DOHH2 (cell line): ENCODE measurements at regions not wholly inside any gene's neighbourhood (a gene's known extent, or its start where the extent isn't known, plus 50 kb on each side); places are given as distances from the start of the nearest gene placed in this dataset.

Source experiments
- H3F3A ChIP-seq: fragments of 200-600 bp; sonication (generic), shearing (Covaris generic); 2 replicates; pipeline ENCODE4 v1.6.0; 2016; ENCODE audit warnings: antibody characterized with exemption, mild to moderate bottlenecking; ENCODE audit not compliant: control insufficient read depth, insufficient read depth
- H3K27ac ChIP-seq: fragments of 200-600 bp; sonication (generic); 2 replicates; pipeline ENCODE4 v1.5.1; 2014; ENCODE audit warnings: low read depth, mild to moderate bottlenecking, low read length, moderate library complexity
- H3K27me3 ChIP-seq: fragments of 200-600 bp; sonication (generic); 2 replicates; pipeline ENCODE4 v1.6.1; 2014; ENCODE audit warnings: mild to moderate bottlenecking, low read length, mixed read lengths; ENCODE audit not compliant: control insufficient read depth
- H3K36me3 ChIP-seq: fragments of 200-600 bp; sonication (generic); 2 replicates; pipeline ENCODE4 v1.6.1; 2014; ENCODE audit warnings: mild to moderate bottlenecking, low read length, moderate library complexity, mixed read lengths; ENCODE audit not compliant: control insufficient read depth
- H3K4me1 ChIP-seq: fragments of 200-600 bp; sonication (generic); 2 replicates; pipeline ENCODE4 v1.6.1; 2014; ENCODE audit warnings: mild to moderate bottlenecking, low read length, mixed read lengths; ENCODE audit not compliant: control insufficient read depth
- H3K4me2 ChIP-seq: fragments of 200-600 bp; sonication (generic); 2 replicates; pipeline ENCODE4 v1.6.0; 2014; ENCODE audit warnings: mild to moderate bottlenecking, low read length, moderate library complexity
- H3K4me3 ChIP-seq: fragments of 200-600 bp; sonication (generic); 2 replicates; pipeline ENCODE4 v1.5.1; 2014; ENCODE audit warnings: mild to moderate bottlenecking, low read length, mixed read lengths
- H3K79me2 ChIP-seq: fragments of 200-600 bp; sonication (generic); 2 replicates; pipeline ENCODE4 v1.6.1; 2014; ENCODE audit warnings: mild to moderate bottlenecking, low read length, mixed read lengths; ENCODE audit not compliant: control insufficient read depth
- H3K9me2 ChIP-seq: fragments of 200-600 bp; sonication (generic); replicated peaks from 2 replicates; pipeline ENCODE4 v1.6.1; 2014; ENCODE audit warnings: mild to moderate bottlenecking, low read length, mixed read lengths; ENCODE audit not compliant: control insufficient read depth
- H3K9me3 ChIP-seq: fragments of 200-600 bp; sonication (generic); 2 replicates; pipeline ENCODE4 v1.6.1; 2014; ENCODE audit warnings: antibody characterized with exemption, low read length, mixed read lengths; ENCODE audit not compliant: control insufficient read depth, insufficient read depth
- H4K20me1 ChIP-seq: fragments of 200-600 bp; sonication (generic); 2 replicates; pipeline ENCODE4 v1.6.0; 2014; ENCODE audit warnings: low read depth, mild to moderate bottlenecking, antibody characterized with exemption, low read length, moderate library complexity; ENCODE audit not compliant: control insufficient read depth, insufficient read depth
- CTCF ChIP-seq: fragments of 200-600 bp; sonication (generic); IDR thresholded peaks from one replicate; pipeline ENCODE4 v1.5.1; 2014; ENCODE audit warnings: antibody characterized with exemption, mild to moderate bottlenecking, low read depth, low read length; ENCODE audit not compliant: poor library complexity, severe bottlenecking
- EZH2phosphoT487 ChIP-seq: fragments of 200-600 bp; sonication (generic); IDR thresholded peaks from 2 replicates; pipeline ENCODE4 v1.6.1; 2017; ENCODE audit warnings: borderline replicate concordance, mild to moderate bottlenecking, antibody characterized with exemption, low read length, moderate library complexity, mixed read lengths

GRCh38 chrX:113959912-113960626 is 623.8 kb upstream of the HTR2C start:
- TF ChIP-seq EZH2phosphoT487 (no peak), CTCF (no peak)
- no peaks in the 10 kb centered on the region for H3K27me3 ChIP-seq

DNA sequence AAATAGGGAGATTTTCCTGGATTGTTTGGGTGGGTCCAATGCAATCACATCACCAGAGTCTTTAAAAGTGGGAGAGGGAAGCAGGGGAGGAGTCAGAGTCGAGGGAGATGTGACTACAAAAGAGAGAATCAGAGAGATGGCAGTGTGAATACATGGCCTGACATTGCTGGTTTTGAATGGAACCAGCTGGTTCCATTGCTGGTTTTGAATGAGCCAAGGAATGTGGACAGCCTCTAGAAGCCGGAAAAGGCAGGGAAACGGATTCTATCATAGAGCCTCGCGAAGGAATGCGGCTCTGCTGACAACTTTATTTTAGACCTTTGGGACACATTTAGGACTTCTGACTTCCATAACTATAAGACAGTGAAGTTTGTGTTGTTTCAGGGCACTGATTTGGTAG is 627.0 kb upstream of the HTR2C start:
- TF ChIP-seq CTCF, result no peak
- no peak for TF ChIP-seq EZH2phosphoT487
- no peaks in the 10 kb centered on the region for H4K20me1 ChIP-seq
- no peak overlapping the region for H3K27ac ChIP-seq
- no peak overlapping the region for H3K4me3 ChIP-seq
- no peaks in the 10 kb centered on the region for H3K36me3 ChIP-seq
- H3K4me1 ChIP-seq, result peaks cover 3% of the 10 kb centered on the region
- H3K4me2 ChIP-seq, result no peak overlapping the region
- no peaks in the 10 kb centered on the region for H3K27me3 ChIP-seq
- no peaks in the 10 kb centered on the region for H3K79me2 ChIP-seq
- no peaks in the 10 kb centered on the region for H3K9me2 ChIP-seq
- H3K9me3 ChIP-seq, result no peaks in the 10 kb centered on the region
- H3F3A ChIP-seq, result no peaks in the 10 kb centered on the region

More at GRCh38 chrX:113959912-113960626, 623.8 kb upstream of the HTR2C start:
- no peak overlapping the region for H3K27ac ChIP-seq
- H3F3A ChIP-seq, result no peaks in the 10 kb centered on the region
- H3K4me3 ChIP-seq, result no peak overlapping the region
- H3K9me3 ChIP-seq, result no peaks in the 10 kb centered on the region
- peaks cover 14% of the 10 kb centered on the region for H3K4me1 ChIP-seq
- H3K79me2 ChIP-seq, result no peaks in the 10 kb centered on the region
- no peaks in the 10 kb centered on the region for H3K9me2 ChIP-seq
- no peaks in the 10 kb centered on the region for H3K36me3 ChIP-seq
- H3K4me2 ChIP-seq, result no peak overlapping the region
- no peaks in the 10 kb centered on the region for H4K20me1 ChIP-seq

DNA sequence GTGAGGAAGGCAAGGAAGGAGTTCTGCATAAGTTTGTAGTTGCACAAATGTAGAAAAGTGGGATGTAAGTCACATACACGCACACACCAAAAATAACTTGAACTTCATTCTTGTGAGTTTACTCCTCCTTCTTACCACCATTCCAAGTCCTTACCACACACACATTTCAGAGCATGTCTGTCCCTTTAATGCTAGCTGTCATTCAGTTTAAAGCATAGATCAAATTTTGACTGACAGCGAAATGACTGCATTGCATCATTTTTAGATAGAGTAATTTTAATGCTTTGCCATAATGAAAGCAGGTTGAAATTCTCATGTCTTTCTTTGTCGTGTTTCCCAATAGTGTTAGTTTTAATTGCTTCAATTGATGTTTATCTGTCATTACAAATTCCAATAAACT is 629.6 kb upstream of the HTR2C start:
- no peaks in the 10 kb centered on the region for H4K20me1 ChIP-seq
- no peaks in the 10 kb centered on the region for H3K9me3 ChIP-seq
- no peaks in the 10 kb centered on the region for H3K27me3 ChIP-seq
- no peaks in the 10 kb centered on the region for H3K9me2 ChIP-seq
- no peaks in the 10 kb centered on the region for H3K36me3 ChIP-seq
- no peaks in the 10 kb centered on the region for H3K79me2 ChIP-seq
- no peak overlapping the region for H3K27ac ChIP-seq
- H3K4me3 ChIP-seq, result no peak overlapping the region
- H3F3A ChIP-seq, result no peaks in the 10 kb centered on the region
- TF ChIP-seq CTCF (no peak), EZH2phosphoT487 (no peak)
- no peak overlapping the region for H3K4me2 ChIP-seq
- H3K4me1 ChIP-seq, result no peaks in the 10 kb centered on the region
